ENCODE measurements at regions not wholly inside any gene's neighbourhood (a gene's known extent, or its start where the extent isn't known, plus 50 kb on each side); places are given as distances from the start of the nearest gene placed in this dataset.

- Histone ChIP-seq H3K4me3 (no peak overlapping the region), H3K9me3 (no peaks in the 10 kb centered on the region), H3K36me3 (no peaks in the 10 kb centered on the region), H3K27me3 (no peaks in the 10 kb centered on the region), H3K9ac (ENCODE audit: low read depth in 2 of 2, low read length in 2 of 2) (no peak overlapping the region), H3K27ac (no peak overlapping the region), H3K4me1 (no peaks in the 10 kb centered on the region)
- DNase-seq = no peak
- no peak for TF ChIP-seq CTCF (IDR thresholded peaks at IDR 0.05)
- intact Hi-C loops (cut with DNase I) = no loop called here
Measured at GRCh38 chr9:108554831-108555230, 301.0 kb downstream of the ACTL7B start.

GRCh38 chr9:108553111-108553635 is 302.6 kb downstream of the ACTL7B start:
- no peak for DNase-seq
- TF ChIP-seq CTCF (IDR thresholded peaks at IDR 0.05) = no peak
- Histone ChIP-seq H3K27me3 (no peaks in the 10 kb centered on the region), H3K36me3 (no peaks in the 10 kb centered on the region), H3K27ac (no peak overlapping the region), H3K4me1 (no peaks in the 10 kb centered on the region), H3K4me3 (no peak overlapping the region), H3K9me3 (no peaks in the 10 kb centered on the region), H3K9ac (ENCODE audit: low read depth in 2 of 2, low read length in 2 of 2) (no peak overlapping the region)
- intact Hi-C loops (cut with DNase I) = no loop called here

- Histone ChIP-seq H3K4me1 (no peaks in the 10 kb centered on the region), H3K9ac (ENCODE audit: low read depth in 2 of 2, low read length in 2 of 2) (no peak overlapping the region), H3K27ac (no peak overlapping the region), H3K27me3 (no peaks in the 10 kb centered on the region), H3K4me3 (no peak overlapping the region), H3K9me3 (no peaks in the 10 kb centered on the region), H3K36me3 (no peaks in the 10 kb centered on the region)
- intact Hi-C loops (cut with DNase I) = no loop called here
- DNase-seq = peak; percentile 41
- TF ChIP-seq CTCF (IDR thresholded peaks at IDR 0.05) = no peak
Measured at GRCh38 chr9:108552459-108553040, 303.2 kb downstream of the ACTL7B start.

- H3K4me1 ChIP-seq = no peaks in the 10 kb centered on the region
- no peak for TF ChIP-seq CTCF (IDR thresholded peaks at IDR 0.05)
- DNase-seq = no peak
- intact Hi-C loops (cut with DNase I) = no loop called here
- H3K27me3 ChIP-seq = no peaks in the 10 kb centered on the region
- H3K27ac ChIP-seq = no peak overlapping the region
- H3K4me3 ChIP-seq = no peak overlapping the region
- no peaks in the 10 kb centered on the region for H3K36me3 ChIP-seq
- no peak overlapping the region for H3K9ac ChIP-seq (ENCODE audit: low read depth in 2 of 2, low read length in 2 of 2)
- no peaks in the 10 kb centered on the region for H3K9me3 ChIP-seq
Measured at GRCh38 chr9:108551030-108551841, 304.6 kb downstream of the ACTL7B start.

GRCh38 chr9:108550106-108550505 is 305.7 kb downstream of the ACTL7B start:
- H3K27ac ChIP-seq = no peak overlapping the region
- no peaks in the 10 kb centered on the region for H3K27me3 ChIP-seq
- no peaks in the 10 kb centered on the region for H3K4me1 ChIP-seq
- no peak for DNase-seq
- no peak for TF ChIP-seq CTCF (IDR thresholded peaks at IDR 0.05)
- intact Hi-C loops (cut with DNase I) = no loop called here
- H3K9me3 ChIP-seq = no peaks in the 10 kb centered on the region
- H3K9ac ChIP-seq (ENCODE audit: low read depth in 2 of 2, low read length in 2 of 2) = no peak overlapping the region
- H3K4me3 ChIP-seq = no peak overlapping the region
- no peaks in the 10 kb centered on the region for H3K36me3 ChIP-seq
